HCT116 (cell line): ENCODE measurements at regions not wholly inside any gene's neighbourhood (a gene's known extent, or its start where the extent isn't known, plus 50 kb on each side); places are given as distances from the start of the nearest gene placed in this dataset.

Experiments used
- EZH2 ChIP-seq: fragments of 200-600 bp; sonication (generic); IDR thresholded peaks from 2 replicates; pipeline ENCODE4 v1.6.1; 2017; ENCODE audit warnings: antibody characterized with exemption, mixed run types
- POLR2A ChIP-seq: IDR thresholded peaks from 2 replicates; pipeline ENCODE4 v1.7.0; 2011; ENCODE audit warnings: borderline replicate concordance; ENCODE audit not compliant: insufficient read depth, insufficient read length; ENCODE audit errors: extremely low read depth
- TF ChIP-seq, protein P1 (sequence below): IDR thresholded peaks from 2 replicates; pipeline ENCODE4 v1.6.1; 2012; ENCODE audit warnings: low read depth

- no peak for TF ChIP-seq POLR2A
- no peak for TF ChIP-seq EZH2
- TF ChIP-seq, protein P1, sequence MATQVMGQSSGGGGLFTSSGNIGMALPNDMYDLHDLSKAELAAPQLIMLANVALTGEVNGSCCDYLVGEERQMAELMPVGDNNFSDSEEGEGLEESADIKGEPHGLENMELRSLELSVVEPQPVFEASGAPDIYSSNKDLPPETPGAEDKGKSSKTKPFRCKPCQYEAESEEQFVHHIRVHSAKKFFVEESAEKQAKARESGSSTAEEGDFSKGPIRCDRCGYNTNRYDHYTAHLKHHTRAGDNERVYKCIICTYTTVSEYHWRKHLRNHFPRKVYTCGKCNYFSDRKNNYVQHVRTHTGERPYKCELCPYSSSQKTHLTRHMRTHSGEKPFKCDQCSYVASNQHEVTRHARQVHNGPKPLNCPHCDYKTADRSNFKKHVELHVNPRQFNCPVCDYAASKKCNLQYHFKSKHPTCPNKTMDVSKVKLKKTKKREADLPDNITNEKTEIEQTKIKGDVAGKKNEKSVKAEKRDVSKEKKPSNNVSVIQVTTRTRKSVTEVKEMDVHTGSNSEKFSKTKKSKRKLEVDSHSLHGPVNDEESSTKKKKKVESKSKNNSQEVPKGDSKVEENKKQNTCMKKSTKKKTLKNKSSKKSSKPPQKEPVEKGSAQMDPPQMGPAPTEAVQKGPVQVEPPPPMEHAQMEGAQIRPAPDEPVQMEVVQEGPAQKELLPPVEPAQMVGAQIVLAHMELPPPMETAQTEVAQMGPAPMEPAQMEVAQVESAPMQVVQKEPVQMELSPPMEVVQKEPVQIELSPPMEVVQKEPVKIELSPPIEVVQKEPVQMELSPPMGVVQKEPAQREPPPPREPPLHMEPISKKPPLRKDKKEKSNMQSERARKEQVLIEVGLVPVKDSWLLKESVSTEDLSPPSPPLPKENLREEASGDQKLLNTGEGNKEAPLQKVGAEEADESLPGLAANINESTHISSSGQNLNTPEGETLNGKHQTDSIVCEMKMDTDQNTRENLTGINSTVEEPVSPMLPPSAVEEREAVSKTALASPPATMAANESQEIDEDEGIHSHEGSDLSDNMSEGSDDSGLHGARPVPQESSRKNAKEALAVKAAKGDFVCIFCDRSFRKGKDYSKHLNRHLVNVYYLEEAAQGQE: no peak
These were observed 197.6 kb upstream of the MC4R start for GRCh38 chr18:60570172-60570571.
